ENCODE measurements at regions not wholly inside any gene's neighbourhood (a gene's known extent, or its start where the extent isn't known, plus 50 kb on each side); places are given as distances from the start of the nearest gene placed in this dataset.

GRCh38 chr9:28801144-28801799 is 1228.0 kb upstream of the C9orf72 start:
- peaks cover 0 to 4% of the 10 kb centered on the region in 2 experiments; a peak in 1 of 4 replicates for H3K4me1 ChIP-seq (ENCODE audit: control insufficient read depth in 1 of 2, insufficient read depth in 2 of 2, low read length in 2 of 2)
- DNase-seq (ENCODE audit: low read depth, low spot score) = no peak
- H3K9ac ChIP-seq (ENCODE audit: low read length) = no peak overlapping the region
- POLR2A ChIA-PET = no interaction called here
- no peaks in the 10 kb centered on the region for H4K20me1 ChIP-seq (ENCODE audit: insufficient read depth)
- no peaks in the 10 kb centered on the region; a peak in 1 of 4 replicates for H3K9me3 ChIP-seq (ENCODE audit: control insufficient read depth in 1 of 2, insufficient read depth in 1 of 2, low read depth in 1 of 2, low read length in 2 of 2)
- no TSS peak for BruUV-seq (replicated peaks)
- no peaks in the 10 kb centered on the region for H3K27me3 ChIP-seq (ENCODE audit: insufficient read depth, low read length)
- RAD21 ChIA-PET (ENCODE audit: low non-redundant PET in 1 of 2, low total read pairs in 2 of 2, uncharacterized antibody in 2 of 2, unreplicated experiment in 2 of 2) = no interaction called here
- H3K9me2 ChIP-seq (ENCODE audit: insufficient read depth) = no peaks in the 10 kb centered on the region
- no peaks in the 10 kb centered on the region for H3K36me3 ChIP-seq (ENCODE audit: control insufficient read depth in 1 of 2, insufficient read depth in 2 of 2, low read length in 2 of 2)
- TF ChIP-seq CBX3 (IDR thresholded peaks at IDR 0.05; ENCODE audit: low read depth) (no peak), MAX (IDR thresholded peaks at IDR 0.05) (no peak), CTCF (IDR thresholded peaks at IDR 0.05 in 2 of 3, conservative IDR thresholded peaks at IDR 0.05 in 1 of 3; ENCODE audit: borderline replicate concordance in 1 of 3, insufficient read depth in 1 of 3, low read depth in 2 of 3, low read length in 2 of 3) (no peak), FOSL1 (IDR thresholded peaks at IDR 0.05; ENCODE audit: low read depth) (no peak), SRF (IDR thresholded peaks at IDR 0.05; ENCODE audit: low read depth) (no peak), REST (IDR thresholded peaks at IDR 0.05; ENCODE audit: low read depth) (no peak), EZH2phosphoT487 (IDR thresholded peaks at IDR 0.05; ENCODE audit: borderline replicate concordance) (no peak), CEBPB (IDR thresholded peaks at IDR 0.05; ENCODE audit: low read depth) (no peak), ELF1 (IDR thresholded peaks at IDR 0.05; ENCODE audit: borderline replicate concordance, low read depth) (no peak), YY1 (IDR thresholded peaks at IDR 0.05; ENCODE audit: extremely low read depth, insufficient replicate concordance, low read depth, low read length) (no peak), POLR2A (IDR thresholded peaks at IDR 0.05; ENCODE audit: borderline replicate concordance, extremely low read depth, insufficient read depth, insufficient read length) (no peak), ZBTB33 (IDR thresholded peaks at IDR 0.05; ENCODE audit: extremely low read depth, insufficient replicate concordance, low read length) (no peak), EGR1 (IDR thresholded peaks at IDR 0.05; ENCODE audit: low read depth) (no peak), ZFX (IDR thresholded peaks at IDR 0.05) (no peak)
- no peak overlapping the region for H2AFZ ChIP-seq (ENCODE audit: low read depth, low read length, poor library complexity, severe bottlenecking)
- no peak overlapping the region for H3K4me2 ChIP-seq (ENCODE audit: low read length)
- H3K79me2 ChIP-seq (ENCODE audit: insufficient read depth, low read length) = no peaks in the 10 kb centered on the region
- intact Hi-C loops (cut with micrococcal nuclease) = no loop called here
- CTCF ChIA-PET = no interaction called here
- no peak overlapping the region for H3K4me3 ChIP-seq (replicated peaks in 1 of 2; ENCODE audit: low read depth in 1 of 2, low read length in 2 of 2)
- peak; percentile 46; the same call in 1 of the 2 replicates for ATAC-seq
- no peak overlapping the region for H3K27ac ChIP-seq (ENCODE audit: low read depth, low read length)
